Skeletal muscle cell (primary cell): ENCODE measurements at regions not wholly inside any gene's neighbourhood (a gene's known extent, or its start where the extent isn't known, plus 50 kb on each side); places are given as distances from the start of the nearest gene placed in this dataset.

Experiments used
- DNase-seq: peaks from one replicate; pipeline ENCODE4 v3.0.0-alpha.2; 2010; ENCODE audit warnings: low read depth
- H3K4me3 ChIP-seq: 2 replicates; pipeline ENCODE4 v1.5.1; 2011; ENCODE audit warnings: low read depth, mild to moderate bottlenecking, control low read depth, low read length, moderate library complexity

- no peak for DNase-seq
- H3K4me3 ChIP-seq, result no peak overlapping the region
Measured at GRCh38 chr18:26745288-26746181, 120.0 kb downstream of the AQP4 start.

DNA sequence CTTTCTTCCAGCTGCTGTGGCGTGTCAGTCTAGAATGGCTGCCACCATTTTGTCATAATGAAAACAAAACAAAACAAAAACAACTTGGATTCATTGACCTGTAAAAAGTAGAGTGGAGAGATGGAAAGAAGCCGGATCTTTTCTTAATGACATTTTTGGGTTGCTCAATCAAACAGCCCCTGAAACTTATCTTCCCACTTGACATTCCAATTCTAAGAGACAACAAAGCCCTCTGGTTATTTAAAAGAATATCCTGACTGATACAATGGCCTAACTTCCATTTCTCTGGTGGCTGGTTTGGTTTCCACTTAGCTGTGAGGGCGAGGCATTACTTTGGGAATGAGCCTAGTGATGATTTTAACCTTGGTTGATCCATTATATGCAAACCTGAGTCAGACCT lies 123.7 kb downstream of the AQP4 start:
- DNase-seq, result no peak
- no peak overlapping the region for H3K4me3 ChIP-seq

DNA sequence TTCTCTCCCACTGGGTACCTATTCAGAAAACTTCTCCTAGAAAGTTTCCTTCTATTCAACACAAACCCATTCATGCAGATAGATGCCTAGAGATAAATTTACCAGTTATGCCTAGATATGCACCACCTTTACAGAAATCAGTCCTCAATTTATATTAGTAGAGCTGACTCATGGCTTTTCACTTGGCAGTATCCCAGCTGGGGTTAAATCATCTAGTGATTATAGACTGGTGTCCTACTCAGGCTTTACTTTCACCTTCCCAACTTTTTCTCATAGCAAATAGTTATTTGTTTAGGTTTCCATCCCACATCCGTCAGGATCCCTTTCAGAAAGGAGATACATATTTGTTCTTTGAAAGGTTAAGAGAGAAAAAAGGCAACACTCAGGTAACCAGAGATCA lies 124.5 kb downstream of the AQP4 start:
- DNase-seq, result no peak

DNA sequence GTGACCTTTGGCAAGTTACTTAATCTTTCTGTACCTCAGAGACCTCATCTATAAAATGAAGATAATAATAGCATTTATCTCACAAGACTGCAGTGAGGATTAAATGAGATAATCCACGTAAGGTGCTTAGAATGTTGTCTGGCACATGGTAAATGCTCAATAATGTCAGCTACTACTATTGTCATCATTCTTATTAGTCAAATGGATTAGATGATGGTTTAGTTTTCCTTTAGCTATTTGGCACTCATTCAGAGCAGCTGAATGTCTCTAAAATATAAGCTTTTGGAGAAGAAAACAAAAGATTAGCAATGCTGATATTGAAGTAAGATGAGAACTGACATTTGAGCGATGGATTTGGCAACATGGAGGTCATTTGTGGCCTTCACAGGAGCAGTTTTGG lies 125.1 kb downstream of the AQP4 start:
- no peak for DNase-seq

More for the DNA sequence above, 124.5 kb downstream of the AQP4 start:
- H3K4me3 ChIP-seq, result no peak overlapping the region

DNA sequence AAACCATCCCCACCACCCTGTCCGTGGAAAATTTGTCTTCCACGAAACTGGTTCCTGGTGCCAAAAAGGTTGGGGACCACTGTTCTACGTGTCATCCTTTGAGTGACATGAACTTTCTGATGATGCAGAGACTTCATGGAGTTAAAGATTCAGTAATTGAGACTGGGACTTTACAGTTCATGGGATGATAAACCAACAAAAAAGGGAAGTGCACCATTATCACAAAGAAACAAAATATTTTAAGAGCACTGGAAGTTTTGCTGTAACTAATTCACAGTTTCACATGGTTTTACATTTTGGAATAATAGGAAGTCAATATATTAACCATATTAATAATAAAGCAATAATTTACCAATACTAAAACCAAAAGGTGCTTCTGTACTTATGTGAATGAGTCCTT lies 126.8 kb downstream of the AQP4 start:
- H3K4me3 ChIP-seq, result no peak overlapping the region
- no peak for DNase-seq

More for the DNA sequence above, 125.1 kb downstream of the AQP4 start:
- H3K4me3 ChIP-seq, result no peak overlapping the region

- no peak overlapping the region for H3K4me3 ChIP-seq
- DNase-seq, result no peak
Measured at GRCh38 chr18:26736301-26736700, 129.2 kb downstream of the AQP4 start.

DNA sequence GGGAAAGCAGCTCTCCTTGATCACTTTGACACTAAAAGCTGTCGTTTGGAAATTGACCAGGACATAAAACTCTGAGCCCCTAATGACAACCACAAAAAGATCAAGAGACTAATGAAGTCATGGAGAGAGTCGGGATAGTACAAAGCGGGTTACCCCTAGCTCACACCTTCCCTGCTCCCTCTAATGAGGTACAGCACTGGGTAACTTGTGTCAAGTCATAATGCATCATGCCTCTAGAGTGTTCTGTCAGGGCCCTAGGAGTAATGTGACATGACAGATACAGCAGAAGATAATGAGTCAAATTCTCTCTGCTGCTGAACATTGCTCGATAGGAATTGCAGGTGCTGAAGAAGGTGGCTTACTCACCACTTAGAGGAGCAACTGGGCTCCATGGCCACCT lies 130.7 kb downstream of the AQP4 start:
- no peak for DNase-seq
- H3K4me3 ChIP-seq, result no peak overlapping the region

DNA sequence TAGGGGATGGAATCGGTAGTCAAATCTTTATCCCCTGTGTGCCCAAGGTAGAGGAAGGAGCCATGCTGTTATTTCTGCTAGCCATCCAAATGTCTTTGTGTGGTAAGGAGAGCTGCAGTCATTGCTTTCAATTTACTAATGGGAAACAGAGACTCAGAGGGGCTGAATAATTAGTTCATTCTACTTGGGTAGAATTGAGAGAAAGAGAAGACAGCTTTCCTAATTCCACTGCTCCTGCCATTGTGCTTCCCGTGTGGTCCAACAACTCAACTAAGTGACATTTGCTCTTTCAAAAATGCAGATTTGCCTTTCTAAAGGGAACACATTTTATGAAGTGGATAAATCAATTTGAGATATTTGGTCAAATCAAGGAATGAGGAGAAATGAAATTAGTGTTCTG lies 136.1 kb downstream of the AQP4 start:
- DNase-seq, result no peak
- H3K4me3 ChIP-seq, result no peak overlapping the region

- DNase-seq, result no peak
- H3K4me3 ChIP-seq, result no peak overlapping the region
Measured at GRCh38 chr18:26729008-26729407, 136.5 kb downstream of the AQP4 start.

GRCh38 chr18:26723981-26724380 lies 141.5 kb downstream of the AQP4 start:
- no peak overlapping the region for H3K4me3 ChIP-seq
- no peak for DNase-seq

GRCh38 chr18:26722565-26722931 lies 143.0 kb downstream of the AQP4 start:
- H3K4me3 ChIP-seq, result no peak overlapping the region
- DNase-seq, result no peak

DNA sequence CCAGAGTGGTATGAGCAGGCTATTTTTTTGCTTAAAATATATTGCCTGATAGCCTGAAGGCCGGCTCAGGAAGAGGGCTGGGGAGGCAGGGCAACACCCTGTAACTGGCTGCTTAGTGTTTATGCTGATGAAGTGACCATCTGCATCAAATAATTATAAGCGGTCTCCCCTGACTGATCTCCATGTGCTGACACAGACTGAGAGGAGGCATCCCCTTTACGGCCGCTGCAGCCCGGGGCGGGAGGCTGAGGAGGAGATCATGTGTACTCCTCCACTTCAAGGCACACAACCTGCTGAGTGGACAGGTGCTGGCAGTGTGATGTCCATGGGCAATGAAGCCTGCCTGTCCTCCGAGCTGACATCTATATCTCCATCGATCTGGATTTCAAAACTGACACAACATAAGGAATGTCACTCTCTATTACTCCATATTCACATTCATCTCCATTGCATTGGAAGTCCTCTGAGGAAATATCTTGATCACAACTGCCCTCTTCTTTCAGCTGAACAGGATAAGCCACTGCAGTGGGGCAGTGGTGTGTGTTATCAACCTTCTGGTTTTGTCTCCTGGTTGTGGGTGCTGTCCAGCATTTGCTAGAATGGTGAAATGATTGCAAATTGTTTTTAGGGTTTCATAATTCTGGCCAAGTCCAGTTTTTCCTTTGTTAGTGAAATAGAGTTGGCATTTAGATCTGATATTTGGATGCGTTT lies 143.5 kb downstream of the AQP4 start:
- no peak for DNase-seq
- H3K4me3 ChIP-seq, result no peak overlapping the region

GRCh38 chr18:26719896-26720295 lies 145.6 kb downstream of the AQP4 start:
- H3K4me3 ChIP-seq, result no peak overlapping the region
- DNase-seq, result no peak

DNA sequence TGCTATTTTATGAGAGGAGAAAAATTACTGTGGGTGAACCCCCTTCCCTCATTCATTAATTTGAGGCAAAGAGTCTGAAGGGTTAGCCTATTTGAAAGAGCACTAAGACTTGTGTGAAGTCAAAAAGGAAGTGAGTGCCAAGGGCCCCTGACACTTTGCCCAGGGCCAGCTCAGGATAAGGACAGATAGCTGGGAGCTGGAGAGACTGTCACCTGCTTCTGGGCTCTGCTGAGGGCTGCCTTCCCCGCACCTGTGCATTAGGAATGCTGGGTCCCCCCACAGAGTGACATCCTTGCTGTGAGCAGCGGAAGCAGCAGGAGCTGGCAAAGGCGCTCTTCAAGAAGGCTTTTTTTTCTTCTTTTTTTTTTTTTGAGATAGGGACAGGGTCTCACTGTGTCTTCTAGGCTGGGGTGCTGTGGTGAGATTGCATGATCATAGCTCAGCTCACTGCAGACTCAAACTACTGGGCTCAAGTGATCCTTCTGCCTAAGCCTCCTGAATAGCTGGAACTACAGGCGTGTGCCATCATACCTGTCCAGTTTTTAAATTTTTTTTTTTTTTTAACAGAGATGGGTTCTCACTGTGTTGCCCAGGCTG lies 148.3 kb downstream of the AQP4 start:
- DNase-seq, result no peak
- no peak overlapping the region for H3K4me3 ChIP-seq

- no peak for DNase-seq
- no peak overlapping the region for H3K4me3 ChIP-seq
Measured at GRCh38 chr18:26714739-26715138, 150.8 kb downstream of the AQP4 start.

DNA sequence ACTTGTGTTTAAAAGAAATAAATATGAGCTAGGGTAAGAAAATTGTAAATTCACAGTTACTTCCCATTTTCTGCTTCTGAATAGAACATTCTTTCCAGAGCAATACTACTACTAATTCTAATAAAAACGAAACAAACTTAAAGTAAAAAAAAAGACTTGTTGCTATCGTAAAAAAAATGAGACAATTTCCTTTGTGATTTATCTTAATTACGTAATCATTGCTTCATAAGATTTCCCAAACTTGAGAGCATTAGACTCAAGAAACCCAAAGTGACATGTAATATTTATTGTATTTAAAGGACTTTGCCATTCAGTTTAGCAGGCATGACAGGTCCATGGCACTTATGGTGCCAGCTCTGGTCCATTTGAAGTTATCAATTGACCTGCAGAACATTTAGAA lies 153.8 kb downstream of the AQP4 start:
- H3K4me3 ChIP-seq, result no peak overlapping the region
- no peak for DNase-seq

GRCh38 chr18:26710470-26711096 lies 154.9 kb downstream of the AQP4 start:
- DNase-seq, result no peak
- no peak overlapping the region for H3K4me3 ChIP-seq

GRCh38 chr18:26709897-26710296 lies 155.6 kb downstream of the AQP4 start:
- H3K4me3 ChIP-seq, result no peak overlapping the region

GRCh38 chr18:26708806-26709716 lies 156.4 kb downstream of the AQP4 start:
- DNase-seq, result no peak
- no peak overlapping the region for H3K4me3 ChIP-seq

More at GRCh38 chr18:26709897-26710296, 155.6 kb downstream of the AQP4 start:
- DNase-seq, result no peak
